ENCODE measurements at regions not wholly inside any gene's neighbourhood (a gene's known extent, or its start where the extent isn't known, plus 50 kb on each side); places are given as distances from the start of the nearest gene placed in this dataset.

- Mint-ChIP-seq H3K4me3 (no peak overlapping the region), H3K27ac (no peak overlapping the region), H3K36me3 (ENCODE audit: insufficient read depth in 1 of 3, low read depth in 3 of 3) (no peaks in the 10 kb centered on the region), H3K9me3 (peaks cover 3% of the 10 kb centered on the region in 2 experiments; a peak in 3 of 5 replicates), H3K4me1 (no peaks in the 10 kb centered on the region; a peak in 1 of 4 replicates), H3K27me3 (ENCODE audit: low read depth) (no peaks in the 10 kb centered on the region)
- Histone ChIP-seq H3K27me3 (ENCODE audit: insufficient read depth, low read length) (no peaks in the 10 kb centered on the region), H4K20me1 (ENCODE audit: control insufficient read depth, insufficient read depth, insufficient read length) (no peaks in the 10 kb centered on the region), H3K4ac (ENCODE audit: low read depth, low read length) (no peak overlapping the region), H3K9me3 (ENCODE audit: control insufficient read depth, low read depth, low read length) (no peaks in the 10 kb centered on the region), H3K9ac (ENCODE audit: extremely low read depth, insufficient read length, low read length) (no peak overlapping the region), H2BK20ac (ENCODE audit: low read depth, low read length, poor library complexity, severe bottlenecking) (no peak overlapping the region), H3K14ac (ENCODE audit: insufficient read depth, low read length) (no peak overlapping the region), H3K27ac (ENCODE audit: insufficient read length, low read depth, low read length) (no peak overlapping the region), H2BK120ac (ENCODE audit: low read depth, low read length, poor library complexity, severe bottlenecking) (no peak overlapping the region), H2AFZ (ENCODE audit: low read length) (no peak overlapping the region), H3K4me1 (ENCODE audit: insufficient read depth, low read length) (no peaks in the 10 kb centered on the region), H2BK5ac (ENCODE audit: insufficient read length, low read length) (no peak overlapping the region), H4K5ac (ENCODE audit: insufficient read length, low read depth, low read length) (no peak overlapping the region), H3T11ph (ENCODE audit: low read length) (no peak overlapping the region), H4K8ac (replicated peaks; ENCODE audit: insufficient read length, low read depth, low read length) (no peak overlapping the region), H4K91ac (ENCODE audit: insufficient read length, low read depth, low read length) (no peak overlapping the region), H3K4me2 (ENCODE audit: insufficient read depth, insufficient read length, low read length) (no peak overlapping the region), H3K23me2 (ENCODE audit: insufficient read length, low read depth, low read length, poor library complexity, severe bottlenecking) (no peaks in the 10 kb centered on the region), H3K79me2 (ENCODE audit: insufficient read depth, low read length) (no peaks in the 10 kb centered on the region), H3K18ac (ENCODE audit: insufficient read length, low read depth, low read length) (no peak overlapping the region), H3K56ac (ENCODE audit: insufficient read length, low read depth, low read length) (no peak overlapping the region), H3K79me1 (ENCODE audit: insufficient read depth, low read depth, low read length, poor library complexity, severe bottlenecking) (no peaks in the 10 kb centered on the region), H3K23ac (ENCODE audit: insufficient read length, low read depth, low read length) (no peak overlapping the region), H2BK15ac (ENCODE audit: low read depth, low read length) (no peak overlapping the region), H2BK12ac (ENCODE audit: insufficient read length, low read depth, low read length) (no peak overlapping the region), H2AK5ac (ENCODE audit: insufficient read length, low read length) (no peak overlapping the region)
- no peak for DNase-seq
- no CpG with 5 or more reads among the region's 1 CpG for WGBS (ENCODE audit: extremely low coverage, insufficient read length, low lambda C conversion rate)
- TF ChIP-seq, protein P1, sequence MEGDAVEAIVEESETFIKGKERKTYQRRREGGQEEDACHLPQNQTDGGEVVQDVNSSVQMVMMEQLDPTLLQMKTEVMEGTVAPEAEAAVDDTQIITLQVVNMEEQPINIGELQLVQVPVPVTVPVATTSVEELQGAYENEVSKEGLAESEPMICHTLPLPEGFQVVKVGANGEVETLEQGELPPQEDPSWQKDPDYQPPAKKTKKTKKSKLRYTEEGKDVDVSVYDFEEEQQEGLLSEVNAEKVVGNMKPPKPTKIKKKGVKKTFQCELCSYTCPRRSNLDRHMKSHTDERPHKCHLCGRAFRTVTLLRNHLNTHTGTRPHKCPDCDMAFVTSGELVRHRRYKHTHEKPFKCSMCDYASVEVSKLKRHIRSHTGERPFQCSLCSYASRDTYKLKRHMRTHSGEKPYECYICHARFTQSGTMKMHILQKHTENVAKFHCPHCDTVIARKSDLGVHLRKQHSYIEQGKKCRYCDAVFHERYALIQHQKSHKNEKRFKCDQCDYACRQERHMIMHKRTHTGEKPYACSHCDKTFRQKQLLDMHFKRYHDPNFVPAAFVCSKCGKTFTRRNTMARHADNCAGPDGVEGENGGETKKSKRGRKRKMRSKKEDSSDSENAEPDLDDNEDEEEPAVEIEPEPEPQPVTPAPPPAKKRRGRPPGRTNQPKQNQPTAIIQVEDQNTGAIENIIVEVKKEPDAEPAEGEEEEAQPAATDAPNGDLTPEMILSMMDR (conservative IDR thresholded peaks at IDR 0.05), result no peak
Observed at GRCh38 chr5:27832886-27833285, 794.5 kb upstream of the CDH9 start.

All from H9 (cell line).